ENCODE measurements at regions not wholly inside any gene's neighbourhood (a gene's known extent, or its start where the extent isn't known, plus 50 kb on each side); places are given as distances from the start of the nearest gene placed in this dataset.
"Not testable (repeated sequence)": the region's sequence is repeated elsewhere in the genome, so short reads cannot be mapped to it uniquely, and the experiment has no call there.

- not testable (repeated sequence) for DNase-seq (ENCODE audit: low read depth); H3K4me3 ChIP-seq (ENCODE audit: low read length)
These were observed 66.2 kb upstream of the PAPPA2 start for GRCh38 chr1:176396604-176397395.

GRCh38 chr1:176391621-176392020 is 71.4 kb upstream of the PAPPA2 start:
- no peak overlapping the region for H3K4me3 ChIP-seq (ENCODE audit: low read length)
- no peak for DNase-seq (ENCODE audit: low read depth)
- TF ChIP-seq CTCF (IDR thresholded peaks at IDR 0.05; ENCODE audit: insufficient read depth, low read depth, low read length, missing control alignments), result no peak

GRCh38 chr1:176384841-176385240 is 78.1 kb upstream of the PAPPA2 start:
- no peak for TF ChIP-seq CTCF (IDR thresholded peaks at IDR 0.05; ENCODE audit: insufficient read depth, low read depth, low read length, missing control alignments)
- no peak for DNase-seq (ENCODE audit: low read depth)
- no peak overlapping the region for H3K4me3 ChIP-seq (ENCODE audit: low read length)

GRCh38 chr1:176382163-176382562 is 80.8 kb upstream of the PAPPA2 start:
- no peak for DNase-seq (ENCODE audit: low read depth)
- H3K4me3 ChIP-seq (ENCODE audit: low read length), result no peak overlapping the region
- TF ChIP-seq CTCF (IDR thresholded peaks at IDR 0.05; ENCODE audit: insufficient read depth, low read depth, low read length, missing control alignments), result no peak

GRCh38 chr1:176379626-176380339 is 83.2 kb upstream of the PAPPA2 start:
- DNase-seq (ENCODE audit: low read depth), result peak; percentile 4
- no peak overlapping the region for H3K4me3 ChIP-seq (ENCODE audit: low read length)
- no peak for TF ChIP-seq CTCF (IDR thresholded peaks at IDR 0.05; ENCODE audit: insufficient read depth, low read depth, low read length, missing control alignments)

- no peak overlapping the region for H3K4me3 ChIP-seq (ENCODE audit: low read length)
- TF ChIP-seq CTCF (IDR thresholded peaks at IDR 0.05; ENCODE audit: insufficient read depth, low read depth, low read length, missing control alignments), result peak; percentile 98
- DNase-seq (ENCODE audit: low read depth), result peak; percentile 77
These were observed 87.9 kb upstream of the PAPPA2 start for GRCh38 chr1:176374967-176375569.

- no peak for DNase-seq (ENCODE audit: low read depth)
- no peak for TF ChIP-seq CTCF (IDR thresholded peaks at IDR 0.05; ENCODE audit: insufficient read depth, low read depth, low read length, missing control alignments)
- no peak overlapping the region for H3K4me3 ChIP-seq (ENCODE audit: low read length)
These were observed 98.6 kb upstream of the PAPPA2 start for GRCh38 chr1:176364236-176364905.

- H3K4me3 ChIP-seq (ENCODE audit: low read length); DNase-seq (ENCODE audit: low read depth): not testable (repeated sequence)
These were observed 113.8 kb upstream of the PAPPA2 start for GRCh38 chr1:176349135-176349715.

All from epithelial cell of esophagus (primary cell).